Stimulated activated CD4-positive, alpha-beta T cell treated with anti-CD3 and anti-CD28 coated beads, Interleukin-2, amount 100 ng/mL, for 4 hours (primary cell): ENCODE measurements at regions not wholly inside any gene's neighbourhood (a gene's known extent, or its start where the extent isn't known, plus 50 kb on each side); places are given as distances from the start of the nearest gene placed in this dataset.

Experiments used
- DNase-seq: peaks from one replicate; pipeline ENCODE4 v3.0.0-alpha.2; 2020; ENCODE audit warnings: low read depth

DNA sequence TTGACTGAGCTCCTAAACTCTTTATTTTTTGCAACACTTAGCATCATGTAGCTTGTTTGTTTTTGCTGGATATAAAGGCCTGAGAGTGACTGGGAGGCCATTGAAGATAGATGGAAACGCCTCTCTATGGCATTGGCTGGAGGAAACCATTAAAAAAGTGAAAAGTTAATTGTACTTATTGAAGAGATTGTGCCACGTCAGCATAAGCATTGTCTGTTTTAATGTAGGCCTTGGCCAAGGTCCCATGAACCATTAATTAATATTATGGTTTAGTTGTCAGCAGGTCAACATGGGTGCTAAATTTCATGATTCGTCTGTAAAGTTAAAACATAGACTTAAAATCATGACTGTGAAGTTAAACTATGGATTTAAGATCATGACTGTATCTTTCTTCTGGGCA is 178.6 kb downstream of the GATA3 start:
- no peak for DNase-seq

- DNase-seq = no peak
Observed at GRCh38 chr10:8233832-8234259, 179.4 kb downstream of the GATA3 start.

DNA sequence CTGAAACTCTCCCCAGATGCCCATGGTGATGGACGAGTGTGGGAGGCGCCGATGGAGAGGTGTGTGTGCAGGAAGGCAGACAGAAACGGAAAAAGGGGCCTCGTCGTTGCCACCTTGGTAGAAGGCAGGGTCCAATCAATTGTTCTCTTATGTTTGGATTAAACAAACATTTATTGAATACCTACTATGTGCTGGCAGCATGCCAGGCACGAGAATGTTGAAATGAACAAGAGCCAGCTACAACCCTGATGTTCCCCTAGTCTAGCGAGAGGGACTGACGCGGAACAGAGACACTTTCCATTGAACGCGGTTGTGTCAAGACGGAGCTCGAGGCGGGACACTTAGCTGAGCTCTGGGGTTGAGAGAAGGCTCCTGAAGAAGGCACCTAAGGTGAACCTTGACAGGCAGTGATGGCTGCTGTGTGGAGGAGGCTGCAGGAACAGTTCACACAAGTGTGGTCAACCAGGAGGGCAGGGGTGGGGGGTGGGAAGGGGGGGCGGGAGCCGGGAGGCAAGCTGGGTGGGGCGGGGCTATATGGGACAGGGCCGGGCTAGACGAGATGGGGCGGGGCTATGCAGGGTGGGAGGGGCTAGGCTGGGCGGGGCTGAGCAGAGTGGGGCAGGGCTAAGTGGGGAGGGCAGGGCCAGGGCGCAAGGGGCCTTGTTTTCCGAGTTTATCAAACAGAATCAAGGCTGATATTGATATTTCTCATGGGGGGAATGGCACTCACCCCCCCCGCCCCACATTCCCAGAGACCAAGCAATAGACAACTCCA is 181.0 kb downstream of the GATA3 start:
- DNase-seq = no peak

DNA sequence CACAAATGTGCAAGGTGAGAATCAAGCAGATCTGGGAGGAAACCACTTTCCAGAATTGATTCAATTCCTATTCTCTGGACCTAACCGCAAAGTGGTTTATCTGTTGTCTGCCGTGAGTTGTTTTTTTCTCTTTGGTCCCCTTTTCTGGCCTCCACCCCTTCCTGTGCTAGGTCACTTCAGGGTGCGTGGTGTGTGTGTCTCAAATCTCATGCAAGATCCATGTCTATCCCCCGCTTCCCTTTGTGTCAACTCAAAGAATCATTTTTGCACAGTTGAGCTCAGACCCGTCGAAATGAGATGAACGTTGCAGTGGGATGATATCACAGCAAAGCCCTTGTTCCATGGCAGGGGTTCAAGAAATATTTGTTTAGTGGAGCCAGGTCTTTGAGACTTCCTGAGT is 184.5 kb downstream of the GATA3 start:
- no peak for DNase-seq

GRCh38 chr10:8240861-8241260 is 186.4 kb downstream of the GATA3 start:
- no peak for DNase-seq

DNA sequence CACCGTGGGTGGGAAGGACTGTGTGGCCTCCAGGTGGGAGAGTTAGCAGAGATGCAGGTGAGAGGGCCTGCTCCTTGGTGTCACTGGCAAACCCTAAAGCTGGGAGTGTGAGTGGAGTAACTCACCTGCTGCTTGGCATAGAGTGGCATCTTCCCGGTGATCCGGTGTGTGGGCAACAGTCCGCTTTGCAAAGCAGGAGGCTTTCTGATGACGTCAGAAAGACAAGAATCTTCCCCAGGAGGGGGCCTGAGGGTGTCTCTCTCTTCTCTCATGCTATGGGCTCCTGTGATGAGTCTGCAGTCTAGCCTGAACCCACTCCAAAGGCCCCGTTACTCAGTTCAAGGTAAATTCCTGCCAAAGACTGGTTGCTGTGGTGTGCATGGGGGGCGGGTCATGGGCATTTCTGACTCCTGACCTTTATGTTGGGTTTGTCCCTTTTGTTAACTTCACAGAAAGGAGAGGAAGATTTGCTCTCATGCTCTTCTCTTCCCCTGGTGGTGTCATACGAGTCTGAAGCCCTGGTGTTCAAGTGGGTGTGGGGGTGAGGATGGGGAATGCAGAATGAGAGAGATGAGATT is 187.9 kb downstream of the GATA3 start:
- DNase-seq = no peak

DNA sequence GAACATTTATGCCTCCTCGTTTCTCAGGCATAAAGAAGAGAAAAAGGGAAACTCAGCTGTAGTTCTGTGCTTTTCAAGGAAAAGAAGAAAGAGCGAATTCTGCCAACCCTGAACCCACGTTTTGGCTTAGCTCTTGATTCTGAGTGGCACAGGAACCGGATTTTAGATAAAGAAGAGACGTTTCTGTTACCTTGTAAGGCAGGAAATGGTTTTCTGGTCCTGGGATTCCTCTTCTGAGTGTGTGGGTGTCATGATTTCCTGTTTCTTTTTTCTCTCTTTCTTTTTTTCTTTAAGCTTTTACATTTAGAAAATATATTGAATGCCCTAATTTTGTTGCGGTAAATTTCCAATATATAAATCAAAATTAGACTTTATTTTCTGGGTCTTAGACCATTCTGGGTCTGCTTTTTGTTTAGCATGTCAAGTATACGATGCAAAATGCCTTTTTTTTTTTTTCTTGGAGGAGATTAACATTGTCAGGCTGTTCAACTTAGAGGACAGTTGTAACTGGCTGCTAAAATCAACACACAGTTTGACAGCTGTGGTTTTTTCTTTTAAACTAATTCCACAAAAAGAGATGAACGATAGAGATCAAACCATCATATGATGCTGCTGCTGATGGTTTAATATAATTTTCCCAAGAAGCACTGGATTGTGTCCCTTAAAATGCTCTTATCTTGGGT is 190.8 kb downstream of the GATA3 start:
- no peak for DNase-seq

DNA sequence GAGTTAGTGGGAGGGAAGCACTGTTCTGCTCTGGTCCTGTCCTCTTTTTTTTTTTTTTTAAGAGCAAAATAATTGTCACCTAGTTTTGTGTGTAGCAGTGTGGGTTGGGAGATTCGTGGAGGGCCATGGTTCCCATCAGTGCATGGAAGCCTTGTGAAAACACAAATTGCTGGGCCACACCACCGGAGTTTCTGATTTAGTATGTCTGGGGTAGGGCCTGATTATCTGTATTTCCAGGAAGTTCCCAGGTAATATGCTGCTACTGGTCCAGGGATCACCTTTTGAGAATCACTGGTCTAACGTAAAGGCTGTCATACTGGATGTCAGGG is 191.3 kb downstream of the GATA3 start:
- DNase-seq = no peak

DNA sequence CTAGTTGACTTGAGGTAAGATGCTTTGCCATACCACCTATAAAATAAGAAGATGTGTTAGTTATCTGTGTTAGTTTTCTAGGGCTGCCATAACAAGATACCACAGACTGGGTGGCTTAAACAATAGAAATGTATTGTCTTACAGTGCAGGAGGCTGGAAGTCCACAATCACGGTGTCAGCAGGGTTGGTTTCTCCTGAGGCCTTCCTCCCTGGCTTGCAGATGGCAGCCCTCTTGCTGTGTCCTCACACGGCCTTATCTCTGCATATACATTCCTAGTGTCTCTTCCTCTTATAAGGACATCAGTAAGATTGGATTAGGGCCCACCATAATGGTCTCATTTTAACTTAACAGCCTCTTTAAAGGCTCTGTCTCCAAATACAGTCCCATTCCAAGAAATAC is 192.1 kb downstream of the GATA3 start:
- DNase-seq = no peak

DNA sequence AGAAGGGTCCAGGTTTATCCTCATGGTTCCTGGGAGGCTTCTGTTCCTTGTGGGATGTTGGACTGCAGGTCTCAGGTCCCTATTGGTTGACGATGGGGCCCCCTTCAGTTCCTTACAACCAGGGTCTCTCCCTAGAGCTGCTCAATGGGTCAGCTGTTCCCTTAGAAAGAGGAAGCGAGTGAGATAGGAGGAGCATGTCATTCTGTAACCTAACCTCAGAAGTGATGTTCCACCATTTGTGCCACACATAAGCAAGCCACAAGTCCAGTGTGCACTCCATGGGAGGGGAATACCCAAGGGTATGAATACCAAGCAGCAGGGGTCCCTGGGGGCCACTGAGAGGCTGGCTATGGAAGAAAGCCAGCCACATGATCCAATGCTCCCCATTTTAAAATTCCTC is 192.7 kb downstream of the GATA3 start:
- no peak for DNase-seq

DNA sequence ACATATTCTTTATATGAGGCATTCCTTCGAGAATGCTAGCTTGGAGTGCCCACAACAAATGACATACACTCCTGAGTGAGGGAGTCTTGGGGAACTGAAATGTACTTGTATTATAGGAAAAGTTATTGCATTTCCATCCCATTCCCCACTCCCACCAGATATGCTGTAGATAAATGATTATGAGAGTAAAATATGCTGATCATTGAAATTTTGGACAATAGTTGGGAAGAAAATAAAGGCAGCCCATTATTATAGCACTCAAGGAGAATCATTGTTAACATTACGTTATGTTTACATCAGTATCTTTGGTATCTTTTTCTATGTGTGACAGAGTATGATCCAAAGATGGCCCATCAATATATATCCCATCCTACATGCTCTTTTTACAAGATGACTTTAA is 194.4 kb downstream of the GATA3 start:
- no peak for DNase-seq

GRCh38 chr10:8254350-8254749 is 199.9 kb downstream of the GATA3 start:
- no peak for DNase-seq

DNA sequence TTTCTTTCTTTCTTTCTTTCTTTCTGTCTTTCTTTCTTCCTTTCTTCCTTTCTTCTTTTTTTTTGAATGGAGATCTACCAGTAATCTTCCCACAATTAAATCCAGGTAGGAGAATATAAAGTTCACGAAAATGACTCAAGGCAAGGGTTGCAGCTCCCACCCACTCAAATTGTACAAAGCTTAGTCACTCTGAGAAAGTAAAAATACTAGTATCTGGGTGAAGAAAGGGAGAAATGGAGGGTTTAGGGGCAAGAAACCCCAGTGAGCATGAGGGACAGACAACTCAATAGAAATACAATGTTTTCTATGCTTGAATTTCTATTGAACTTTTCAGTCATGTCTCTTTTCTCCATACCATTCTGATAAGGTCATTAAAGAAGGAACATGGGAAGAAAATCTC is 200.8 kb downstream of the GATA3 start:
- DNase-seq = no peak

GRCh38 chr10:8260645-8261044 is 206.2 kb downstream of the GATA3 start:
- no peak for DNase-seq

DNA sequence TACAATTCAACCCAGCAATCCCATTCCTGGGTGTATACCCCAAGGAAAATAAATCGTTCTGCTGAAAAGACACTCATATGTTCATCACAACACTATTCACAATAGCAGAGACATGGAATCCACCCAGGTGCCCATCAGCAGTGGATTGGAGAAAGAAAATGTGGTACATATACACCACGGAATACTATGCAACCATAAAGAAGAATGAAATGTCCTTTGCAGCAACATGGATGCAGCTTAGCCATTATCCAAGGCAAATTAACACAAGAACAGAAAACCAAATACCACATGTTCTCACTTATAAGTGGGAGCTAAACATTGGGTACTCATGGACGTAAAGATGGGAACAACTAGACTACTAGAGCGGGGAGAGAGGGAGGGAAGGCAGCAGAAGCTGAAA is 207.8 kb downstream of the GATA3 start:
- no peak for DNase-seq

- DNase-seq = no peak
Observed at GRCh38 chr10:8269976-8270375, 215.5 kb downstream of the GATA3 start.

DNA sequence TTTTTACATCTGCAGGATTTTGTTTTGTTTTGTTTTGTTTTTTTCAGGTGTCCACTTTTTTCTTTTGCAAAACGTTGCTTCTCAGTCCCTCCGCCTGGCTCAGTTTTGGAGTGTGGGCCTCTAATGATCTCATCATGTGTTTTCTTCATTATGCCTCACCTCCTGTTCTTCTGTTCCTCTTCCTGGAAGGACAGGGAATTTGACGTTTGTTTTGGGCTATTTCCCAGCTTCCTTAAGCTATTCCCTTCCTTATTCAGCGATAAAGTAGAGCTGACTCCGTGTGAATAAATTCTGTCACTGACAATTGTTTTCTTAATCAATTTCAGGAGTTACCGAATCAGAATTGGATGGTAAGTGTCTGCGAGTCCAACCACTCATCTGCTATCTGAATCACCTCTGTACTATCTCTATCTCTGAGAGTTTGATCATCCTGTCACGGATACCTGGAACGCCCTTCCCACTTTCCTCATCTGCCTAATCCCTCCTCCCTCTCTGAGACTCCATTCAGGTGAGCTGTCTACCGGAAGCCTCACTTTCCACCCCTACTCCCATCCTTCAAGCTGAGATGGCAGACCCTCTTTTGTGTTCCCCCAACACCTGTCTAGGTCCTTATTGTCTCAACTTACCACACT is 218.4 kb downstream of the GATA3 start:
- DNase-seq = no peak

DNA sequence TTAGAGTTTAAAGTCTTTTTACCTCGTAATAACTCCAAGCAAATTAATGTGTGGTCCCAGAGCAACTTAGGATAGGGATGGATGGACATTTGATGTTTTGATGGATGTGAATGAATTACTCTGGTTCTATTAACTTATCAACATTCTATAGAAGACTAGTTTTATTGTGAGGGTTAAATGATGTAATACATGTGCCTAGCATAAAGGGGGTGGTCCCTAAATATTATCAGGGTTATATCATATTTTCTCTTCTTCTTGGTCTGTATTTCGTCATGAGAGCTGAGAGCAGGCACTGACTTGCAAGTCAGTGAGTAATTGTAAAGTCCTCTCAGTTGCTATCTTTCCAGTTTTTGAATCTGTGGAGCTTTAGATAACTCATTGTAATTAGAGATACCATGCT is 219.3 kb downstream of the GATA3 start:
- DNase-seq = no peak

- DNase-seq = no peak
Observed at GRCh38 chr10:8275911-8276310, 221.4 kb downstream of the GATA3 start.

- DNase-seq = no peak
Observed at GRCh38 chr10:8278099-8278498, 223.6 kb downstream of the GATA3 start.

GRCh38 chr10:8279598-8279997 is 225.1 kb downstream of the GATA3 start:
- DNase-seq = no peak

- DNase-seq = no peak
Observed at GRCh38 chr10:8280946-8281345, 226.5 kb downstream of the GATA3 start.

DNA sequence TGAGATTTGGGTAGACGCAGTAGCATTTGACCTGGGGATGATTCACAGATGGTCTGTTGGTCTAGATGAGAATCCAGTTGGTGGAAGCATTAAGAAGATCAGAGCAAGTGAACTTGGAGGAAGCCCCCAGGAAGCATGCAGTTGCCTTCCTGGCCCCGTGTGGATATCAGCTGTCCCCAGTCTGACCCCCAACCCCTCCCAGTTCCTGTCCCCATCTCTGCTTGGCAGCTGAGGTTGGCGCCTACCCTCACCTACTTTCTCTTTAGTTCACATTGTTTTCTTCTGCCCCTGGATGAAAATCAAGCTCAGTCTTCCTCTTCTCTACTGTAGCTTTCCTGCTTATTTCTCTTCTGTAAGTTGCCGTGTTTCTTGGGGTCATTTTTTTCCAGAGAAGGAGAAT is 227.9 kb downstream of the GATA3 start:
- DNase-seq = no peak
